ENCODE measurements at regions not wholly inside any gene's neighbourhood (a gene's known extent, or its start where the extent isn't known, plus 50 kb on each side); places are given as distances from the start of the nearest gene placed in this dataset.

DNA sequence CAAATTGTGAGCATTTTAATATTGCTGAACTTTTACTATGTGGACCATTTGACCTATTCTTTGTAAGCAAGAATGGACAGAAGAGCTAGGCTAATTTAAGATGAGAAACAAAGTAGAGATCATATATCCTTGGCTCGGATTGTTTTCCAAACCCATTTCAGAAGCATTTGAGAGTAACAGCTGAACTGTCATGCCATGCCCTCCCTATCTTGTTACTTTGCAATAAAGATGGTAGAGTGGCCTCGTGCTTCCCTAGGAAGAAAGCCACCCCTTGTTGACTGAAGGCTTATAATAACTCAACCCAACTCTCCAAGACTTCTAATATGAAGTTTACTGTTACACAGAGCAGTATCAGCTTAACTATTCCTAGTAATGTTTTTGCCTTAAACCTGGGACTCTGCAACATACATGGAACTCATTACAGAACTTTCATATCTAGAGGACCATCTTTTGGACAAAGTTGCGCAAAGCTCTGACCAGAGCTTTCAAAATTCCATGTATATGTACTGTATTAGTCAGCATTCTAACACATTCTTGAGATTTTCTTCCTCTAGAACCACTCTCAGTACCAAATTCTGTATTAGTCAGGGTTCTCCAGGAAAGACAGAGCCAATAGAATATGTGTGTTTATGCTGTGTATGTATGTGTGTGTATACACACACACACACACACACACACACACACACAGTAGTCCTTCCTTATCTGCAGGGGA is 68.7 kb downstream of the ADAMTS1 start:
- TF ChIP-seq, protein P1, sequence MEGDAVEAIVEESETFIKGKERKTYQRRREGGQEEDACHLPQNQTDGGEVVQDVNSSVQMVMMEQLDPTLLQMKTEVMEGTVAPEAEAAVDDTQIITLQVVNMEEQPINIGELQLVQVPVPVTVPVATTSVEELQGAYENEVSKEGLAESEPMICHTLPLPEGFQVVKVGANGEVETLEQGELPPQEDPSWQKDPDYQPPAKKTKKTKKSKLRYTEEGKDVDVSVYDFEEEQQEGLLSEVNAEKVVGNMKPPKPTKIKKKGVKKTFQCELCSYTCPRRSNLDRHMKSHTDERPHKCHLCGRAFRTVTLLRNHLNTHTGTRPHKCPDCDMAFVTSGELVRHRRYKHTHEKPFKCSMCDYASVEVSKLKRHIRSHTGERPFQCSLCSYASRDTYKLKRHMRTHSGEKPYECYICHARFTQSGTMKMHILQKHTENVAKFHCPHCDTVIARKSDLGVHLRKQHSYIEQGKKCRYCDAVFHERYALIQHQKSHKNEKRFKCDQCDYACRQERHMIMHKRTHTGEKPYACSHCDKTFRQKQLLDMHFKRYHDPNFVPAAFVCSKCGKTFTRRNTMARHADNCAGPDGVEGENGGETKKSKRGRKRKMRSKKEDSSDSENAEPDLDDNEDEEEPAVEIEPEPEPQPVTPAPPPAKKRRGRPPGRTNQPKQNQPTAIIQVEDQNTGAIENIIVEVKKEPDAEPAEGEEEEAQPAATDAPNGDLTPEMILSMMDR (IDR thresholded peaks at IDR 0.05): no peak
- TF ChIP-seq POLR2A (IDR thresholded peaks at IDR 0.05): no peak
